Activated naive CD4-positive, alpha-beta T cell treated with anti-CD3 and anti-CD28 coated beads for 36 hours (primary cell): ENCODE measurements at regions not wholly inside any gene's neighbourhood (a gene's known extent, or its start where the extent isn't known, plus 50 kb on each side); places are given as distances from the start of the nearest gene placed in this dataset.

Experiments
- CTCF ChIA-PET: fragments of 350-600 bp; sonication (Branson Sonifier 250); formaldehyde crosslinking; loops from one replicate; lab custom pipeline; 2021; ENCODE audit warnings: antibody characterized with exemption; lab: Charles Lee
- DNase-seq: peaks from one replicate; pipeline ENCODE4 v3.0.0-alpha.2; 2020
- H3K27ac Mint-ChIP-seq: one replicate; pipeline ENCODE4 v1.8.0; 2021; ENCODE audit warnings: mild to moderate bottlenecking, mixed read lengths
- H3K27me3 Mint-ChIP-seq: one replicate; pipeline ENCODE4 v1.8.0; 2021; ENCODE audit warnings: low read depth, mixed read lengths
- H3K36me3 Mint-ChIP-seq: one replicate; pipeline ENCODE4 v1.8.0; 2021; ENCODE audit warnings: low read depth, mixed read lengths
- H3K4me1 Mint-ChIP-seq: one replicate; pipeline ENCODE4 v1.8.0; 2021; ENCODE audit warnings: low read depth, mixed read lengths
- H3K4me3 Mint-ChIP-seq: one replicate; pipeline ENCODE4 v1.8.0; 2021; ENCODE audit warnings: mild to moderate bottlenecking, moderate library complexity, mixed read lengths
- H3K9me3 Mint-ChIP-seq: one replicate; pipeline ENCODE4 v1.8.0; 2021; ENCODE audit warnings: mixed read lengths
- intact Hi-C: fragments of 100-400 bp; cut with micrococcal nuclease; formaldehyde crosslinking; loops from one replicate; pipeline ENCODE4 v1.15.1; 2023

GRCh38 chr2:137828624-137829023, 135.6 kb upstream of the HNMT start:
- CTCF ChIA-PET: interaction anchor here (0.7 kb wide), 1 partner anchor 10 kb away, joined by 3 read pairs; no protein-coding TSS in a partner anchor
- Mint-ChIP-seq H3K27ac (no peak overlapping the region), H3K9me3 (no peaks in the 10 kb centered on the region), H3K36me3 (no peaks in the 10 kb centered on the region), H3K4me1 (no peaks in the 10 kb centered on the region), H3K4me3 (no peak overlapping the region), H3K27me3 (peaks cover 13% of the 10 kb centered on the region)
- intact Hi-C loops: no loop called here
- DNase-seq: no peak

GRCh38 chr2:137829251-137829650, 135.0 kb upstream of the HNMT start:
- H3K36me3 Mint-ChIP-seq: no peaks in the 10 kb centered on the region
- H3K9me3 Mint-ChIP-seq: no peaks in the 10 kb centered on the region
- H3K27ac Mint-ChIP-seq: no peak overlapping the region
- H3K4me1 Mint-ChIP-seq: no peaks in the 10 kb centered on the region
- CTCF ChIA-PET: interaction anchor here (0.5 kb wide), 1 partner anchor 29 kb away, joined by 3 read pairs; no protein-coding TSS in a partner anchor
- H3K27me3 Mint-ChIP-seq: peaks cover 10% of the 10 kb centered on the region
- intact Hi-C loops: no loop called here
- no peak for DNase-seq
- H3K4me3 Mint-ChIP-seq: no peak overlapping the region

- Mint-ChIP-seq H3K4me1 (no peaks in the 10 kb centered on the region), H3K9me3 (no peaks in the 10 kb centered on the region), H3K27ac (no peak overlapping the region), H3K4me3 (no peak overlapping the region), H3K27me3 (peaks cover 17% of the 10 kb centered on the region), H3K36me3 (no peaks in the 10 kb centered on the region)
- DNase-seq: no peak
- CTCF ChIA-PET: interaction anchor here (0.6 kb wide), 1 partner anchor 20 kb away, joined by 3 read pairs; no protein-coding TSS in a partner anchor
- intact Hi-C loops: loop anchor here (5.0 to 10.0 kb wide), 3 partner anchors 900 to 1918 kb away; no protein-coding TSS in a partner anchor
Observed at GRCh38 chr2:137834760-137835379, 129.4 kb upstream of the HNMT start.

- H3K27me3 Mint-ChIP-seq: peaks cover 17% of the 10 kb centered on the region
- H3K9me3 Mint-ChIP-seq: no peaks in the 10 kb centered on the region
- H3K4me1 Mint-ChIP-seq: no peaks in the 10 kb centered on the region
- no peak overlapping the region for H3K27ac Mint-ChIP-seq
- CTCF ChIA-PET: interaction anchor here (0.6 to 1.6 kb wide), 2 partner anchors 13 to 90 kb away, joined by 3 read pairs; no protein-coding TSS in a partner anchor
- intact Hi-C loops: loop anchor here (5.0 to 10.0 kb wide), 3 partner anchors 902 to 1919 kb away; no protein-coding TSS in a partner anchor
- no peaks in the 10 kb centered on the region for H3K36me3 Mint-ChIP-seq
- DNase-seq: no peak
- H3K4me3 Mint-ChIP-seq: no peak overlapping the region
Observed at GRCh38 chr2:137836671-137837070, 127.6 kb upstream of the HNMT start.

- intact Hi-C loops: loop anchor here (1.0 to 10.0 kb wide), 5 partner anchors 370 to 1921 kb away; no protein-coding TSS in a partner anchor
- DNase-seq: no peak
- no peaks in the 10 kb centered on the region for H3K9me3 Mint-ChIP-seq
- no peaks in the 10 kb centered on the region for H3K4me1 Mint-ChIP-seq
- peaks cover 13% of the 10 kb centered on the region for H3K27me3 Mint-ChIP-seq
- CTCF ChIA-PET: interaction anchor here (0.5 to 1.8 kb wide), 11 partner anchors 10 to 1451 kb away, joined by 3 to 7 read pairs (median 3); no protein-coding TSS in a partner anchor
- H3K27ac Mint-ChIP-seq: no peak overlapping the region
- no peaks in the 10 kb centered on the region for H3K36me3 Mint-ChIP-seq
- H3K4me3 Mint-ChIP-seq: no peak overlapping the region
Observed at GRCh38 chr2:137837830-137838229, 126.4 kb upstream of the HNMT start.

DNA sequence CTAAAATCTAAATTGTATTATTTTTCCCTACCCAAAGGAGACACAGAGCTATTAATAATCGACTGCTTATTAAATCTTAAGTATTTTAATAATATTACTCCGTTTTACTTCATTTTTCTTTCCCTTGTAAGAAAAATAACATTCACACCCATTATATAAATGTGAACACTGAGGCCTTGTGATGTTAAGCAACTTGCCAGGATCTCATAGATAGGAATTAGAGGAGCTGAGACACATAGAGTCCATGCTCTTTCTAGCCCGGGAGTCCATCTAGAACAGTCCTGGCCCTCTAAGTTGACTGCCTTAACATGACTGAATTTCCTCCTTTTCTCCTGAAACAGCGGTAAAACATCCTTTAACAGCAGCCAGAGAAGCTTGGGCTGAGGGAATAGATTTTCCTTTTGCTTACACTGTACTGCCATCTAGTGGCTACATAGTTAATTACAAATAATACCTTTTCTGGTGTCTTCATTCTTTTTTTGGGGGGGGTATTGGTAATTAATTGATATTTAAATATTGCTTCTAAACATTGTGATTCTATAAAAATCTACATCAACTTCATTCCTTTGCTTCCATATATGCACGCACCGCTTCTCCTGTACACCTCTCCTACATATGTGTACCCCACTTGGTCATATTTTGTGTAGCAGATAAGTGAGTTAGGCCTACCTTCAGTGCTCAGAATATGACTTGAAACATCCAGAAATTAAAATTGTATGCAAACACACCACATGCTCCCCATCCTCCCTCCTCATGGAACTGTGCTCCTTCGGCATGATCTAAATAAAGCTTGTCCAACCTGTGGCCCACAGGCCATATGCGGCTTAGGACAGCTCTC, 125.8 kb upstream of the HNMT start:
- CTCF ChIA-PET: interaction anchor here (0.5 to 1.8 kb wide), 14 partner anchors 9 to 1452 kb away, joined by 3 to 7 read pairs (median 3); no protein-coding TSS in a partner anchor
- Mint-ChIP-seq H3K36me3 (no peaks in the 10 kb centered on the region), H3K9me3 (no peaks in the 10 kb centered on the region), H3K27me3 (peaks cover 10% of the 10 kb centered on the region), H3K4me1 (no peaks in the 10 kb centered on the region), H3K27ac (no peak overlapping the region), H3K4me3 (no peak overlapping the region)
- intact Hi-C loops: loop anchor here (1.0 to 10.0 kb wide), 5 partner anchors 370 to 1921 kb away; no protein-coding TSS in a partner anchor
- no peak for DNase-seq

- CTCF ChIA-PET: no interaction called here
- Mint-ChIP-seq H3K4me1 (no peaks in the 10 kb centered on the region), H3K4me3 (no peak overlapping the region), H3K27me3 (peaks cover 12% of the 10 kb centered on the region), H3K27ac (no peak overlapping the region), H3K36me3 (no peaks in the 10 kb centered on the region), H3K9me3 (no peaks in the 10 kb centered on the region)
- intact Hi-C loops: no loop called here
- DNase-seq: no peak
Observed at GRCh38 chr2:137842430-137842829, 121.8 kb upstream of the HNMT start.

GRCh38 chr2:137842952-137843351, 121.3 kb upstream of the HNMT start:
- intact Hi-C loops: no loop called here
- H3K9me3 Mint-ChIP-seq: no peaks in the 10 kb centered on the region
- H3K27me3 Mint-ChIP-seq: peaks cover 8% of the 10 kb centered on the region
- no peaks in the 10 kb centered on the region for H3K4me1 Mint-ChIP-seq
- CTCF ChIA-PET: no interaction called here
- H3K36me3 Mint-ChIP-seq: no peaks in the 10 kb centered on the region
- no peak overlapping the region for H3K27ac Mint-ChIP-seq
- DNase-seq: no peak
- no peak overlapping the region for H3K4me3 Mint-ChIP-seq

- H3K27me3 Mint-ChIP-seq: peaks cover 6% of the 10 kb centered on the region
- intact Hi-C loops: no loop called here
- no peak overlapping the region for H3K4me3 Mint-ChIP-seq
- H3K4me1 Mint-ChIP-seq: no peaks in the 10 kb centered on the region
- CTCF ChIA-PET: no interaction called here
- DNase-seq: no peak
- H3K27ac Mint-ChIP-seq: no peak overlapping the region
- no peaks in the 10 kb centered on the region for H3K9me3 Mint-ChIP-seq
- H3K36me3 Mint-ChIP-seq: no peaks in the 10 kb centered on the region
Observed at GRCh38 chr2:137845422-137845821, 118.9 kb upstream of the HNMT start.

DNA sequence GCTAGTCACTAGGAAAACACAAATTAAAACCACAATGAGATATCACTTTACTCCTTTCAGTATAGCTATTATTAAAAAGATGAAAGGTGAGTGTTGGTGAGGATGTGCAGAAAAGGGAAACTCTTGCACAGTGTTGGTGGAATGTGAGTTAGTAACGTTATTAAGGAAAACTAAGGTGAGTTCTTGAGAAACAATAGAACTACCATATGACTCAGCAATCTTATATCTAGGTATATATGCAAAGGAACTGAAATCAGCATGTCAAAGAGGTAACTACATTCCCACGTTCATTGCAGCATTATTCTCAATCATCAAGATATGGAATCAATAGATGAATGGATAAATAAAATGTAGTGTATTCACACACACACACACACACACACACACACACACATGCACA, 117.3 kb upstream of the HNMT start:
- H3K27ac Mint-ChIP-seq: no peak overlapping the region
- H3K36me3 Mint-ChIP-seq: no peaks in the 10 kb centered on the region
- CTCF ChIA-PET: no interaction called here
- DNase-seq: no peak
- no peaks in the 10 kb centered on the region for H3K4me1 Mint-ChIP-seq
- H3K27me3 Mint-ChIP-seq: peaks cover 6% of the 10 kb centered on the region
- H3K4me3 Mint-ChIP-seq: no peak overlapping the region
- intact Hi-C loops: no loop called here
- H3K9me3 Mint-ChIP-seq: no peaks in the 10 kb centered on the region

DNA sequence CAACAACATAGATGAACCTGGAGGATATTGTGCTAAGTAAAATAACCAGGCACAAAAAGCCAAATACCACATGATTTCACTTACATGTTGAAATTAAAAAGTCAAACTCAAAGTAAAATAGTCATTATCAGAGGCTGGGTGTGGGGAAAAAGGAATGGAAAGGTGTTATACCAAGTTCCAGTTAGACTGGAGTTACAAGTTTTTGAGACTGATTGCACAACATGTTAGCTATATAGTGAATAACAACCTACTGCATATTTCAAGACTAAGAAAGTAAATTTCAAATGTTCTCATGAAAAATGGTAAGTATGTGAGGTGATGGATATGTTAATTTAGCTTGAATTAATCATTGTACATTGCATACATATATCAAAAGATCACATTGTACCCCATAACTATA, 116.8 kb upstream of the HNMT start:
- H3K9me3 Mint-ChIP-seq: no peaks in the 10 kb centered on the region
- CTCF ChIA-PET: interaction anchor here (0.9 kb wide), 1 partner anchor 9 kb away, joined by 5 read pairs; no protein-coding TSS in a partner anchor
- DNase-seq: no peak
- no peaks in the 10 kb centered on the region for H3K4me1 Mint-ChIP-seq
- H3K27me3 Mint-ChIP-seq: peaks cover 6% of the 10 kb centered on the region
- intact Hi-C loops: no loop called here
- no peak overlapping the region for H3K4me3 Mint-ChIP-seq
- no peaks in the 10 kb centered on the region for H3K36me3 Mint-ChIP-seq
- no peak overlapping the region for H3K27ac Mint-ChIP-seq

GRCh38 chr2:137857881-137858280, 106.4 kb upstream of the HNMT start:
- Mint-ChIP-seq H3K9me3 (no peaks in the 10 kb centered on the region), H3K27ac (no peak overlapping the region), H3K4me1 (no peaks in the 10 kb centered on the region), H3K36me3 (no peaks in the 10 kb centered on the region), H3K27me3 (peaks cover 13% of the 10 kb centered on the region), H3K4me3 (no peak overlapping the region)
- DNase-seq: no peak
- intact Hi-C loops: no loop called here
- CTCF ChIA-PET: no interaction called here
